HG02981 (cell line): ENCODE measurements at regions not wholly inside any gene's neighbourhood (a gene's known extent, or its start where the extent isn't known, plus 50 kb on each side); places are given as distances from the start of the nearest gene placed in this dataset.

Experiments
- ATAC-seq: cut with Tn5 transposase; IDR thresholded peaks from one replicate; pipeline ENCODE4 v1.9.1; 2021; ENCODE audit warnings: mild to moderate bottlenecking, moderate library complexity; ENCODE audit not compliant: unreplicated experiment

- ATAC-seq: no peak
Measured at GRCh38 chr13:34588362-34588761, 353.7 kb upstream of the NBEA start.

- no peak for ATAC-seq
Measured at GRCh38 chr13:34589581-34589980, 352.5 kb upstream of the NBEA start.

DNA sequence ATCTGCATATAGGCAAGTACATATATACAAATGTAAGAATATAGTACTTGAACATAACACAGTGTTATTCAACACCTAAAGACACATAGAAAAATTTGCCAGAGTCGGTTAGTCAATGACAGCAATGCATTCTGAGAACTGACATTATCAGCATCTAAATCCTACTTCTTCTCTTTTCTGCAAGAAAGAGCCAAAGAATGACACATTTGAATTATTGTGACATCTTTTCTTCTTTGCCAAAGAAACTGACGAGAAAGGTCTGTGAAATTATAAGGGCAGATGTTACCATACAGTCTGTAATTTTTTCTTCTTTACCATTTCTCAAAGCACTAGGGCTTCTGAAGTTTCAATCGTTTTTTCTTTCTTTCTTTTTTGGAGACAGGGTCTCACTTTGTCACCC lies 350.9 kb upstream of the NBEA start:
- ATAC-seq: no peak

- ATAC-seq: no peak
Measured at GRCh38 chr13:34591900-34592529, 350.1 kb upstream of the NBEA start.

DNA sequence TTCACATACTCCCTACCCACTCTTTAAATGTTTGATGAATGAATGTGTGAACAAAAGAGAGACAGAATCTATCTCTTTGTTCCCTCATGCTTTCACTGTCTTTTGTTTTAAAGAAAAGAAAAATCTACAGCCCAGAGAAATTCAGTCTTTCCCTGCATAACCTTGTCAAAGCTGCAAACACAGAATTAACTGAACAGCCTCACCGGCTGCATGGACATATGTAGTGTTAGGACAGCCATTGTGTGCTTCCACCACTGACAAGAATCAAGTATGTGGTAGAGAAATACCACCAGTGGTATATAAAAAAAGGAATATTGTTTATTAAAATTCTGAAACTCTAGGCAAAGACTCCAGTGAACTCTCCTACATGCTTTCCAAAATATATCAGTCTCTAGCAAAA lies 348.4 kb upstream of the NBEA start:
- no peak for ATAC-seq

- ATAC-seq: no peak
Measured at GRCh38 chr13:34594507-34594906, 347.6 kb upstream of the NBEA start.

GRCh38 chr13:34608331-34608730 lies 333.7 kb upstream of the NBEA start:
- ATAC-seq: no peak

GRCh38 chr13:34611671-34612070 lies 330.4 kb upstream of the NBEA start:
- no peak for ATAC-seq

- no peak for ATAC-seq
Measured at GRCh38 chr13:34617473-34618083, 324.5 kb upstream of the NBEA start.

GRCh38 chr13:34618654-34619053 lies 323.4 kb upstream of the NBEA start:
- ATAC-seq: no peak

DNA sequence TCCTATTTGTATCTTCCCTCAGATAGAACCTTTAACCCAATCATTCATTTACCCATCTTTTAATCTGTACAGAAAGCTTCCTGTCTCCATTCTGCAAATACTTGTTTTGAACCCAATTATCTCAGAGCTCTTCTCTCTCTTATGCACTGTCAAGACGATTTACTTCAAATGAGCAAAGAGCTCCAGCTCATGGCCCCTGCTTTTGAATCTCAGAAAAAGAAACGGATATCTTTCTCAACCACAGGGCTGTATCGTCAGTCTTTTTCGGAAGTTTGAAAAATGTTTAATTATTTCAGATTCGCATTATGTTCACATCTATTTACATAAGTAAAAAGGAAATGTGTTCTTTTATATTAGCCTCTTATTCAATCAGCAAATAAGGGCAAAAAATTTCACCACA lies 322.7 kb upstream of the NBEA start:
- no peak for ATAC-seq

GRCh38 chr13:34620074-34620850 lies 321.8 kb upstream of the NBEA start:
- no peak for ATAC-seq

DNA sequence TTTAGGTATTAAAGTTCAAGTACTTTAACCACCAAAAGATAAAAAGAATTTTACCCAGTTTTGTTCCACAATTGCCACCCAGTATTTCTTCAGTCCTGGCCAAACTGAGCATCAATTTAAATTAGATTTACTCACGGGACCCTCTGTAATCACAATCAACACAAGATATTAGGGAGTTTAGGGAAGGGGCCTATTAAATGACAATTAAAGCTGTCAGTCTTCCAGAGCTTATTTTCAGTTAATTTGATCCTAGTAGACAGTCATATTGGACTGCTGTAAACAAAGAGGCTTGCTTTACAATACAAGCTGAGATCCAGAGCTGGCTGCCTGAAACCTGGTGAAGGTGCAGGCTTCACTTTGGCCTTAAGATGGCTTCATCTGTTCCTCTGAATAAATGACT lies 321.2 kb upstream of the NBEA start:
- ATAC-seq: no peak

- no peak for ATAC-seq
Measured at GRCh38 chr13:34623331-34623730, 318.7 kb upstream of the NBEA start.

DNA sequence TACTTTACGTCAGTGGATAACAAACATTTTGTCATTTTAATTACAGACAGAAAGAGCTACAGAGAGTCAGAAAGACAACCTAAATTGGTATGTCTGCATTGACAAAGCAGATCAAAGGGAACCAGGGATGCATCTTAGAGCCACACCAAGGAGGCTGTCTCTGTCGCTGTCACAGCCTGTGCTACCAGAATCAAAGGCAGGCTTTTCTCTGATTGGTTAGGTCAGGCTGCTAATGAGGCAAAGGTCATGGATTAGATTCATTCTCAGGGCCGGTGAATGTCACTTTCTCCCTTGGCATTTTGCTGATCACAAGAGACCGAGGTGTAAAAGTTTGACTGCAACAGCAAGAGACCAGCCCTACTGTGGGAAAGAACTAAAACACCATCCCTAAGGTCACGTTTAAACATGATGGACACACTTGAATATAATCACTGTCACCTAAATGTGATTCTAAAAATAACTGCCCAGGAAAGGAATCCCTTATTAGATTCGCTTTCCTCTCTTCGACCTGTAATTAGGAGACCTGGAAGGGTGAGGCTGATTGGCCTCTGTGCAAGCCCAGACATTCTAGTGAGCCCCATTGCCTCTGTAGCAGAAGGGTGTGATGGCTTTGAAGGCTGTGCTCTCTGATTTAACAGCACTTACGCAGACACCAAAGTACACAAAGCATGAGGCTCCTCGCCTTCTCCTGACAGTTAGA lies 314.4 kb upstream of the NBEA start:
- no peak for ATAC-seq

DNA sequence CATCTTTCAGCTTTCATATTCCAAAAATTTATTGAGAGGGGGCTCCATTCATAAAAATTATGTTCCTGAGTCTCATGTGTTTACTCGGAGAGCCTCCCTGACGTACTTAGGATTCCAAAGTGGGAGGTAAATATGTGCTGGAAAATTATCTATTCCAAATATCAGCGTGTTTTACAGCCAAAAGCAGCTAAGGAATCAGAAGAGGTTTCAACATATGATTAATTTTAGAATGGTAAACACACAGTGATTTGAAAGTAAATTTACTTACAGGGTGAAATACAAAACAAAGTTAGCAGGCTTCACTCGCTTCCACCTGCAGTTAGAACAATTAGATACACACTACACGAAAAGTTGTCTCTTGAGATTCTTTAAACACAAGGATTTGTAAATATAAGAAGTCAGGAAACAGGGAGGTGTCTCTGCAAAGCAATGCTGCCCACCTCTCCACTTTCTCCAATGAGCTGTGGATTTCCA lies 313.8 kb upstream of the NBEA start:
- ATAC-seq: no peak

DNA sequence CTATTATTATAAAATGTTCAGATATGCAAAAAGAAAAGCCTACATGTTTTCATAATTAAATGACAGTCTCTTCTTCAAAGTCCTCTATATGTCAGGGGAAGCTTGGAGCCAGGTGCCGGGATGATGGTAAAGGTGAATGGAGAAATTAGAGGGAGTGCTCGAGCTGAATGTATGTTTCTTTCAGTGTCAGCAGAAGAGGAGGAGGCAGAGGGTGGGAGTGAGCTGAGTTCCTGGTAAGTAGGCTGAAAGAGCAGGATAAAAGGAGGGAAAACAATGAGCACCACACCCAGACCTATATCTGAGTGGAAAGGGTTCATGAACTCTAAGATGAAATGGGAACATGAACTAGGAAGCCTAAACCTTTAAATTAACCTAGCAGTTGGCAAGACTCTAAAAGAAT lies 307.6 kb upstream of the NBEA start:
- no peak for ATAC-seq

- no peak for ATAC-seq
Measured at GRCh38 chr13:34637138-34637537, 304.9 kb upstream of the NBEA start.

DNA sequence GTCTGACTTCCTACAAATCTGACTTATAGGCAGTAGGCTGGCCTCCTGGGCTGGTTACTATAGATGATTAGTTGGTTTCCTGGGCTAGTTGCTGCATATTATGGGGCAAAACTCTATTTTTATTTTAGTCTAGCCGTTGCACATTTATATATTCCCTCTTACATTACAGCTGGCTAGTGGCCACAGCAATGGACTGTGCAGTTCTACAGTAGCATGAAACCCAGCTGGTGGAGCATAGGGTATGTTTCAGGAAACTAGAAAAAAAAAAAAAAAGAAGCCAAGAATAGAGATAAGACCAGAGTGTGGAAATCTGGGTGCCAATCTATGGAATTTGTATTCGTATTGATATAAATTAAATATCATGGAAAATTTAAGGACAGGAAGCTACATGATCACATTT lies 304.4 kb upstream of the NBEA start:
- ATAC-seq: no peak

DNA sequence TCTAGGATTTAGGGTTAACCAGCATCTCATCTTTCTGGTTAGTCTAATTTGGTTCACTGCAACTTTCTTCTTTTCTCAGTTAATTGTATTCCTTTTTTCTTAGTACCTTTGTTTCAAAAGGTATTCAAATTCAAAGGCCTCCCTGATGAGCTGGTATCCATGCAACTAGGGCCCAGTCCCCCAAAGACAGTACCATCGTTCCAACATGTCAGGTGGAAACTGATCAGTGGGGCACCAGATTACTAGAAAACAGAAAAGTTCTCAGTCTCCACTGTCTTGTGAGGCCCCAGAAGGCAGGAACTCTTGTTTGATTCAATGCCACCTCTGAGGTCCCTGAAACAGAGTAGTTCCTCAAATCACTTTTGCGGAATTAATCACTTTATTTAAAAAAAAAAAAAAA lies 303.2 kb upstream of the NBEA start:
- no peak for ATAC-seq

DNA sequence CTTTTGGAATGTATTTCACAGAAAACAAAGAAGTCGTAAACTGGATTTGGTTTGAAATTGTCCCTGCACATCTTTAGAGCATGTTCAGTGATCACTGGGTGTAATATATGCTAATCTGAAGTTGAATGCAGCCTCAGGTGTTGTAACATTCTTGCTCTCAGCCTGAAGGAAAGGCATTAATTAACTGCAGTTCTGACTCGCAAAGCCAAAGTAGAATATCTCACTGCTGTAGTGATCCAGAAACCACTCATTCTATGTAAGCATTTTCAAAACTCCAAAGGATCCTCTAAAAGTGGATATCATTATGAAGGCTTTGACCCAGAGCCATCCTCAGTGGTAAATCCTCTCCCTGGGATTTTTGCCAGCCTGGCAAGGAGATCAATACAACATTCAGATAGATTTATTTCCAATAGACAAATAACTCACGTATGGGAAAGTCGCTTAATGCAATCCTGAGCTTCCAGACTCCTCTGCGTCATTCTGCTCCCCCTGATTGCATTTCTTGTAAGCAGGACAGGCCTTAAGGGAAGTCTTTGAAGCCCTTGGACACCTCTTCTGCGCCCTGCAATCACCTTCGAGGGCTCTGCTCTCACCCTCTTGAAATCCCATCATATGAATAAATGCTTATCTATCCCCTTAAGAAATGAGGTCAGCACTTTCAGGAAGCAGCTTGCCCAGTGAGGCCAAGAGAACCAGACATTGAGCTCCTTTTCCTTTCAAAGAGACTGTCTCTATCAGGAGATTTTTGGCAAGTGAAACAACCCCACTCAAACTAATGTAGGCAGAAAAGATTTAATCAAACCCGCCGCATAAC lies 301.7 kb upstream of the NBEA start:
- no peak for ATAC-seq
